ENCODE measurements at regions not wholly inside any gene's neighbourhood (a gene's known extent, or its start where the extent isn't known, plus 50 kb on each side); places are given as distances from the start of the nearest gene placed in this dataset.

DNA sequence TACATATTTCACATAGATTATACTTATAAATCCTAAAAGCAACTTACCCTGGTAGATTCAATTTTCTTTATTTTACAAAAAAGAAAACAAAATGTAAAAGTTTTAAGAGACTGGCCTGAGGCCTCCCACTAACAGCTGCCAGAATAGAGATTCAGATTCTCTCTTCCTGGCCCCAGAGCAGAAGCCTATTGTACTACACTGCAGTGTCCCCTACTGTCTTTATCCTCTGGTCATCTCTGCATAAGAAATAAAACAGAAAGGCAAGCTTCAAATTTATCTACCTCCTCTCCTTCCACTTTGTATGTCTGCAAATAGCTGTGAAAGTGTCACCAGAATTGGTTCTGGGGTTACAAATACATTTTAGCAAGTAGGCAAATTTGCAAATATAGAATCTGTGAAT lies 1004.1 kb upstream of the PCDH9 start:
- no peaks in the 10 kb centered on the region for H3K27me3 Mint-ChIP-seq
- peaks cover 7% of the 10 kb centered on the region for H3K4me1 Mint-ChIP-seq (ENCODE audit: low read depth)
- TF ChIP-seq, protein P1, sequence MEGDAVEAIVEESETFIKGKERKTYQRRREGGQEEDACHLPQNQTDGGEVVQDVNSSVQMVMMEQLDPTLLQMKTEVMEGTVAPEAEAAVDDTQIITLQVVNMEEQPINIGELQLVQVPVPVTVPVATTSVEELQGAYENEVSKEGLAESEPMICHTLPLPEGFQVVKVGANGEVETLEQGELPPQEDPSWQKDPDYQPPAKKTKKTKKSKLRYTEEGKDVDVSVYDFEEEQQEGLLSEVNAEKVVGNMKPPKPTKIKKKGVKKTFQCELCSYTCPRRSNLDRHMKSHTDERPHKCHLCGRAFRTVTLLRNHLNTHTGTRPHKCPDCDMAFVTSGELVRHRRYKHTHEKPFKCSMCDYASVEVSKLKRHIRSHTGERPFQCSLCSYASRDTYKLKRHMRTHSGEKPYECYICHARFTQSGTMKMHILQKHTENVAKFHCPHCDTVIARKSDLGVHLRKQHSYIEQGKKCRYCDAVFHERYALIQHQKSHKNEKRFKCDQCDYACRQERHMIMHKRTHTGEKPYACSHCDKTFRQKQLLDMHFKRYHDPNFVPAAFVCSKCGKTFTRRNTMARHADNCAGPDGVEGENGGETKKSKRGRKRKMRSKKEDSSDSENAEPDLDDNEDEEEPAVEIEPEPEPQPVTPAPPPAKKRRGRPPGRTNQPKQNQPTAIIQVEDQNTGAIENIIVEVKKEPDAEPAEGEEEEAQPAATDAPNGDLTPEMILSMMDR (IDR thresholded peaks at IDR 0.05; ENCODE audit: unreplicated experiment), result no peak
- DNase-seq (ENCODE audit: low spot score, unreplicated experiment), result no peak
- no peaks in the 10 kb centered on the region for H3K36me3 Mint-ChIP-seq (ENCODE audit: insufficient read depth)
- no peak overlapping the region for H3K27ac Mint-ChIP-seq
- no peaks in the 10 kb centered on the region for H3K9me3 Mint-ChIP-seq (ENCODE audit: low read depth)
- H3K4me3 Mint-ChIP-seq (ENCODE audit: low read depth), result no peak overlapping the region

DNA sequence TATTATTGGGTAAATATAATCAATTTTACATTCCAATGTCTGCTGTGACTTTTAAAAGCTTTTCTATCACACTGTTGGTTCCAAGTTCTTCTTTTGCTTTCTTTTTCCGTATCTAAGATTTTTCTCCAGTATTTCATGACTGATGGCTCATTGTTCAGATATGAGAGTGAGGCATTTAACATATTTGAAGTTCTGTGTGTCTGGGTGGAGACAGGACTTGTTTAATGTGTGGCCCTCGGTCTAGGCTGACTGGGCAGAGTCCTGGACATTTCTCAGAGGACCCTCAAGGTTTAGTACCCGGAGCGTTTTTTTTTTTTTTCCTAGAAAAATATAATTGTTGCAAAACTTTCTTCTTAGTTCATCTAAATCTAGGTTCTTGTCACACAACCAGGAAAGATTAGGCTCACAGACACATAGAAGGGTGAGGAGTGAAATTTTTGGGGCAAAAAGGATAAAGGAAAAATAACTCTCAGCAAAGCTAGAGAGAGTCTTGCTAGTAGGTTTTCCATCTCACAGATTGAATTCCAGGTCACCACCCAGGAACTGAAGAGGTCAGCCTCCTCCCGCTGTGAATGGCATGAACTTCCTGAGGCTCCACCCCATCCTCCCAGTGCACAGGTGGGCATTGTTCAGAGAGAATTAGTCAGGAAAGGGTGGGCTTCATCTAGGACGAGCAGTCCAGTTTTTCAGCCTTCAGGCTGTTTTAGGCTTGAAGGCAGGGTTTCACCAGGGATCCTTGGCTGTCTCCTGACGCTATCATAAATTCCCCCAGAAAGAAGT lies 1002.4 kb upstream of the PCDH9 start:
- no peaks in the 10 kb centered on the region for H3K9me3 Mint-ChIP-seq (ENCODE audit: low read depth)
- H3K4me3 Mint-ChIP-seq (ENCODE audit: low read depth), result no peak overlapping the region
- no peak for DNase-seq (ENCODE audit: low spot score, unreplicated experiment)
- H3K36me3 Mint-ChIP-seq (ENCODE audit: insufficient read depth), result no peaks in the 10 kb centered on the region
- H3K27ac Mint-ChIP-seq, result no peak overlapping the region
- TF ChIP-seq, protein P1 (IDR thresholded peaks at IDR 0.05; ENCODE audit: unreplicated experiment), result no peak
- H3K27me3 Mint-ChIP-seq, result no peaks in the 10 kb centered on the region
- peaks cover 7% of the 10 kb centered on the region for H3K4me1 Mint-ChIP-seq (ENCODE audit: low read depth)

DNA sequence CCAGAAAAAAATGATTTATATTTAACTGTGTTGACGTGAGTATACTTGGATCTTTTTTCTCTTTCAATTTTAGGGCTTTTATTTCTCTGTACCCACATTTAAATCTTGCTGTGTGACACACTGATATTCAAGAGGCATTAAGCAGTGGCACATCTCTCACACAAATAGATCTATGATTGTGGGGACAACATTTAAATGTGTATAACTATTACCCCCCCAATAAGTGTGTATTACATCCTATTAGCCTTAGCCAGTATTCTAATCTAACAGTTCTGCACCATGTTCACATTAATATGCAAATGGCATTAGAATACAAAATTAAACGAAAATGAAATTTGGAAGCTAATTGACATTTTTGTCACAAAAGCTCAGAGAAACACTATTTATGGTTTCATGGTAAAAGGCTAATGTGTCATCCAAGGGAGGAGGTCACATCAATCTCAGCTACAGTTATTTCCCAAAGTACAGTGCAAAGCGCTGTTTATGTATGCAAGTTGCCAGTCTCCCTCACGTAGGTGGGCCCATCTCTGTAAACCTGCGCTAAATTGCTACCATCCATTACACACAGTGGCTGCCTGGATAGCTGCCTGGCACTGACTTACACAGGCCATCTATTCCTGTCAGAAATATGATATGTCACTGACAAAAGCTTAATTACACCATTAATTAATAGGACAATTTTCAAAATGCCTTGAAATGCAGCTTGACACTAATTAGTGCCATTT lies 984.7 kb upstream of the PCDH9 start:
- TF ChIP-seq, protein P1 (IDR thresholded peaks at IDR 0.05; ENCODE audit: unreplicated experiment), result no peak
- Mint-ChIP-seq H3K4me3 (ENCODE audit: low read depth) (no peak overlapping the region), H3K27me3 (no peaks in the 10 kb centered on the region), H3K27ac (no peak overlapping the region), H3K36me3 (ENCODE audit: insufficient read depth) (no peaks in the 10 kb centered on the region), H3K4me1 (ENCODE audit: low read depth) (peaks cover 8% of the 10 kb centered on the region), H3K9me3 (ENCODE audit: low read depth) (no peaks in the 10 kb centered on the region)
- no peak for DNase-seq (ENCODE audit: low spot score, unreplicated experiment)

DNA sequence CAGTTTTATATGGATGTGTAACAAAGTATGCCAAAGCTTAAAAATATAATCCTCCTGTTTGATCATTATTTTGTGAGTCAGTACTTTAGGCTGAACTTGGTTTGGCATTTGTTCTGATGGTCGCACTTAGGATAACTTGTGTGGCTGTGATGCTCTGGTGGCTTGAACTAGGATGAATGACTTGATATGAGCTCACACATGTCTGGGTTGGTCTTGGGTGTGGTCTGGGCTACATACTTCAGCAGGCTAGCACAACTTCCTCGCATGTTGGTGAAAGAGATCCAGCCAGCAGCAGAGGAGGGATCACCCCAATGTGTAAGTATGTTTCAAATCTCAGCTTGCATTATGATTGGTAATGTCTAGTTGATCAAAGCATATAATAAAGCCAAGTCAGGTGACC lies 969.1 kb upstream of the PCDH9 start:
- no peak overlapping the region for H3K4me3 Mint-ChIP-seq (ENCODE audit: low read depth)
- no peaks in the 10 kb centered on the region for H3K9me3 Mint-ChIP-seq (ENCODE audit: low read depth)
- H3K27ac Mint-ChIP-seq, result no peak overlapping the region
- H3K36me3 Mint-ChIP-seq (ENCODE audit: insufficient read depth), result no peaks in the 10 kb centered on the region
- TF ChIP-seq, protein P1 (IDR thresholded peaks at IDR 0.05; ENCODE audit: unreplicated experiment), result no peak
- H3K27me3 Mint-ChIP-seq, result no peaks in the 10 kb centered on the region
- no peak for DNase-seq (ENCODE audit: low spot score, unreplicated experiment)
- no peaks in the 10 kb centered on the region for H3K4me1 Mint-ChIP-seq (ENCODE audit: low read depth)

DNA sequence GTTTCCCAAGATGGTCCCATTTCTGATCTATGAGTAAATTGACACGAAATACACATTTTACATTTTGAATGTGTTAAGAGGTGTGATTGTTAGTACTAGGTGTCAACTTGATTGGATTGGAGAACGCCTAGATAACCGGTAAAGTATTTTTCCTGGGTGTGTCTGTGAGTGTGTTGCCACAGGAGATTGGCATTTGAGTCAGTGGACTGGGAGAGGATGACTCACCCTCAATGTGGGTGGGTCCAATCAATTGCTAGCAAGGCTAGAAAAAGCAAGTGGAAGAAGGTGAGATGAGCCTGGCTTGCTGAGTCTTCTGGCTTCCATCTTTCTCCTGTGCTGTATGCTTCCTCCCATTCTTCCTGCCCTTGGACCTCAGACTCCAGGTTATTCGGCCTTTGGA lies 960.7 kb upstream of the PCDH9 start:
- no peak for DNase-seq (ENCODE audit: low spot score, unreplicated experiment)
- Mint-ChIP-seq H3K4me1 (ENCODE audit: low read depth) (no peaks in the 10 kb centered on the region), H3K36me3 (ENCODE audit: insufficient read depth) (no peaks in the 10 kb centered on the region), H3K27me3 (no peaks in the 10 kb centered on the region), H3K9me3 (ENCODE audit: low read depth) (no peaks in the 10 kb centered on the region), H3K4me3 (ENCODE audit: low read depth) (no peak overlapping the region), H3K27ac (peak overlapping the region; percentile 75)
- TF ChIP-seq, protein P1 (IDR thresholded peaks at IDR 0.05; ENCODE audit: unreplicated experiment), result no peak

Data from progenitor cell of endocrine pancreas (in vitro differentiated cells).